ENCODE measurements at regions not wholly inside any gene's neighbourhood (a gene's known extent, or its start where the extent isn't known, plus 50 kb on each side); places are given as distances from the start of the nearest gene placed in this dataset.

DNA sequence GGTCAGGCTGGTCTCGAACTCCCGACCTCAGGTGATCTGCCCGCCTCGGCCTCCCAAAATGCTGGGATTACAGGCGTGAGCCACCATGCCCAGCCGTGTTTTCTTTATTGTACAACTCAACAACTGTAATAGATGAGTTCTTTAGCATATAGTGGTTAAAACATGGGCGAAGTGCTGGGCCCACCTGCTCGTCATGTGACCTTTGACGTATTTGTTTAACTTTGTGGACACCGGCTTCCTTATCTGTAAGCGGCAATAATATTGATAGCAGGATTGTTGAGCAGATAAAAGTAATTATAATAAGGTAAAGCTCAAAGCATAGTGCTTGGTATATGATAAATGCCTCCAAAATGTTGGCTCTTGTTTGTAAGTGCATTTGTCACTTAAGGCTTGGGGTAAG, 460.3 kb downstream of the KLF12 start:
- no peak overlapping the region for H3K4me3 ChIP-seq (ENCODE audit: low read length)
- DNase-seq (ENCODE audit: low read depth) = no peak
- TF ChIP-seq, protein P1, sequence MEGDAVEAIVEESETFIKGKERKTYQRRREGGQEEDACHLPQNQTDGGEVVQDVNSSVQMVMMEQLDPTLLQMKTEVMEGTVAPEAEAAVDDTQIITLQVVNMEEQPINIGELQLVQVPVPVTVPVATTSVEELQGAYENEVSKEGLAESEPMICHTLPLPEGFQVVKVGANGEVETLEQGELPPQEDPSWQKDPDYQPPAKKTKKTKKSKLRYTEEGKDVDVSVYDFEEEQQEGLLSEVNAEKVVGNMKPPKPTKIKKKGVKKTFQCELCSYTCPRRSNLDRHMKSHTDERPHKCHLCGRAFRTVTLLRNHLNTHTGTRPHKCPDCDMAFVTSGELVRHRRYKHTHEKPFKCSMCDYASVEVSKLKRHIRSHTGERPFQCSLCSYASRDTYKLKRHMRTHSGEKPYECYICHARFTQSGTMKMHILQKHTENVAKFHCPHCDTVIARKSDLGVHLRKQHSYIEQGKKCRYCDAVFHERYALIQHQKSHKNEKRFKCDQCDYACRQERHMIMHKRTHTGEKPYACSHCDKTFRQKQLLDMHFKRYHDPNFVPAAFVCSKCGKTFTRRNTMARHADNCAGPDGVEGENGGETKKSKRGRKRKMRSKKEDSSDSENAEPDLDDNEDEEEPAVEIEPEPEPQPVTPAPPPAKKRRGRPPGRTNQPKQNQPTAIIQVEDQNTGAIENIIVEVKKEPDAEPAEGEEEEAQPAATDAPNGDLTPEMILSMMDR (IDR thresholded peaks at IDR 0.05; ENCODE audit: insufficient read depth, low read depth, low read length, missing control alignments) = no peak

GRCh38 chr13:73672492-73672891, 461.7 kb downstream of the KLF12 start:
- H3K4me3 ChIP-seq (ENCODE audit: low read length) = no peak overlapping the region
- DNase-seq (ENCODE audit: low read depth) = peak; percentile 35
- TF ChIP-seq, protein P1 (IDR thresholded peaks at IDR 0.05; ENCODE audit: insufficient read depth, low read depth, low read length, missing control alignments) = no peak

DNA sequence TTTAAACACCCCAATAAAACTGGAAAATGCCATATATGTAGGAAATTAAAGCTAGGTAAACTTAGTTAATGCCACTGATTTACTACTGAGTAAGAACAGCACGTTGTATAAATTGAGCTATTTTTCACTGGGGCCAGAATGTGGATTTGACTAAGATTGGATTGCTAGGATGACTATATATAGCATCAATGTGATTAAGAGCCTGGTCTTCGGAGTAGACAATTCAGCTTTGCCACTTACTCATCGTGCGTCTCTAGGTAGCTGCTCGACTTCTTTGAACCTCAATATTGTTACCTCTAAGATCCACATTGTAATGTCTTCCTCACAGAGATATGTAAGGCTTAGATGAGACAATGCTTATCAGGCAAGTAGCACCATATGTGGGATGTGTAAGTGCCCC, 462.5 kb downstream of the KLF12 start:
- H3K4me3 ChIP-seq (ENCODE audit: low read length) = no peak overlapping the region
- TF ChIP-seq, protein P1 (IDR thresholded peaks at IDR 0.05; ENCODE audit: insufficient read depth, low read depth, low read length, missing control alignments) = no peak
- DNase-seq (ENCODE audit: low read depth) = no peak

DNA sequence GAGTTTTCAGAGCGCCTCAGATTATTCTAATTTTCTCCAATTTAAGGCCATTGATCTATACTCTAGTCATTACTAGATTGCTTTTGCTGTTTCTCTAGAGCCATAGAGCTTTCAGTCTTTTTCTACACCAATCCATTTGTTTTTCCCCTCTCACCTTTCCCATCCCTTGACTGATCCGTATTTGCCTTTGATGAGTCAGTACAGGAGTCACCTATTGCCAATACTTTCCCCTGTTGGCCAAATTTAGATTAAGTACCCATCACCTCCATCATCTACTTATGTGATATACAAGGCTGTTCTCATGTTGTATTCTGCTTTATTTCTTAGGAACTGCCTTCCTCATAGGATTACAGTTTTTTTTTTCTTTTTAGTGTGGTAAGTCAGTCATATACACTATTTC, 463.2 kb downstream of the KLF12 start:
- TF ChIP-seq, protein P1 (IDR thresholded peaks at IDR 0.05; ENCODE audit: insufficient read depth, low read depth, low read length, missing control alignments) = no peak
- H3K4me3 ChIP-seq (ENCODE audit: low read length) = no peak overlapping the region
- peak; percentile 32 for DNase-seq (ENCODE audit: low read depth)

GRCh38 chr13:73667756-73668155, 466.4 kb downstream of the KLF12 start:
- DNase-seq (ENCODE audit: low read depth) = no peak
- TF ChIP-seq, protein P1 (IDR thresholded peaks at IDR 0.05; ENCODE audit: insufficient read depth, low read depth, low read length, missing control alignments) = no peak
- no peak overlapping the region for H3K4me3 ChIP-seq (ENCODE audit: low read length)

GRCh38 chr13:73665261-73665660, 468.9 kb downstream of the KLF12 start:
- TF ChIP-seq, protein P1 (IDR thresholded peaks at IDR 0.05; ENCODE audit: insufficient read depth, low read depth, low read length, missing control alignments) = no peak
- DNase-seq (ENCODE audit: low read depth) = no peak
- H3K4me3 ChIP-seq (ENCODE audit: low read length) = no peak overlapping the region

DNA sequence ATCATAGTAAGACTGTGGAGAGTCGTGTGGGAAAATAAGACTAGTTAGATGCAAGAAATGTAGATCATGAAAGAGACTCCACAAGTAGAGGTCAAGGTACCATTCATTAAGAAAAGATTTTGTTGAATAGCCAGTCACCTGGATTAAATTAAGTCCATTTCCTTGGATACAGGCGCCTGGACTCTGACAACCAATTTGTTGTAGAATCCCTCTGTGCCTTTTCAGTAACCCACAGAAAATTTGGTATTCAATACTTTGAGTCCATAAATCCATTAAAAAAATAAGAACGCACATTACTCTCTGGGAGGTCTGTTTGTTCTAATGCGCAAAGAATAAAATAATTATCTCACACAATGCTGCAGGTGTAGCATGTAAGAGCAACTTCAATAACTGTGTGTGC, 469.4 kb downstream of the KLF12 start:
- no peak overlapping the region for H3K4me3 ChIP-seq (ENCODE audit: low read length)
- no peak for DNase-seq (ENCODE audit: low read depth)
- TF ChIP-seq, protein P1 (IDR thresholded peaks at IDR 0.05; ENCODE audit: insufficient read depth, low read depth, low read length, missing control alignments) = no peak
